Sigmoid colon (tissue), 6 donors: ENCODE measurements at regions not wholly inside any gene's neighbourhood (a gene's known extent, or its start where the extent isn't known, plus 50 kb on each side); places are given as distances from the start of the nearest gene placed in this dataset.

Source experiments
- DNase-seq: peaks from one replicate; pipeline ENCODE4 v3.0.0-alpha.2; 2019
- H3K27ac ChIP-seq, 4 donors: fragments of 200-600 bp; sonication (generic); one replicate each; pipeline ENCODE4 v1.5.1; 2016 to 2019; ENCODE audit warnings: mild to moderate bottlenecking in 1 of 4
- H3K27me3 ChIP-seq, 3 donors: fragments of 200-600 bp; sonication (generic); one replicate each; pipeline ENCODE4 v1.5.1; 2019; ENCODE audit warnings: mild to moderate bottlenecking in 1 of 3
- H3K36me3 ChIP-seq, 4 donors: fragments of 200-600 bp; sonication (generic); one replicate each; pipeline ENCODE4 v1.5.1; 2016 to 2019
- H3K4me1 ChIP-seq, 4 donors: fragments of 200-600 bp; sonication (generic); one replicate each; pipeline ENCODE4 v1.5.1; 2017 to 2019
- H3K4me3 ChIP-seq, 4 donors: fragments of 200-600 bp; sonication (generic); one replicate each; pipeline ENCODE4 v1.5.1; 2017 to 2019; ENCODE audit warnings: mild to moderate bottlenecking in 2 of 4, moderate library complexity in 1 of 4
- H3K9me3 ChIP-seq, 4 donors: fragments of 200-600 bp in 3 of 4; sonication (generic) in 3 of 4; one replicate each; pipeline versions ENCODE4 v1.5.1 to v1.6.1; 2013 to 2019
- EP300 ChIP-seq, 4 donors: sonication (generic); formaldehyde crosslinking; IDR thresholded peaks; one replicate each; pipeline ENCODE4 v1.6.1; 2017; ENCODE audit warnings: antibody characterized with exemption in 4 of 4
- POLR2A ChIP-seq, 2 donors: fragments of 450-650 bp; IDR thresholded peaks; one replicate each; pipeline ENCODE4 v1.6.1; 2016; ENCODE audit warnings: antibody characterized with exemption in 2 of 2, mild to moderate bottlenecking in 2 of 2, moderate library complexity in 2 of 2
- POLR2AphosphoS5 ChIP-seq, 4 donors: sonication (generic); formaldehyde crosslinking; IDR thresholded peaks; one replicate each; pipeline ENCODE4 v1.6.1; 2017; ENCODE audit warnings: antibody characterized with exemption in 4 of 4
- WGBS, 2 donors: extraction: QIAGEN DNeasy Blood & Tissue Kit; methylation state at CpG; one replicate each; pipeline ENCODE4 v1.1.7; 2013; 5-methylcytosine and 5-hydroxymethylcytosine counted together
- intact Hi-C: fragments of 100-400 bp; cut with DNase I; formaldehyde crosslinking; loops from one replicate; pipeline ENCODE4 v1.15.1; 2023
- TF ChIP-seq, protein P1 (sequence below), 4 experiments: fragments of 450-650 bp in 3 of 4; fragments of 200-600 bp in 1 of 4; IDR thresholded peaks; one replicate each; pipeline ENCODE4 v1.5.1; 2016 to 2019; ENCODE audit warnings: antibody characterized with exemption in 4 of 4, mild to moderate bottlenecking in 3 of 4, moderate library complexity in 2 of 4
- donor health status: healthy with polysubstance abuse.
- donor health status: healthy.

DNA sequence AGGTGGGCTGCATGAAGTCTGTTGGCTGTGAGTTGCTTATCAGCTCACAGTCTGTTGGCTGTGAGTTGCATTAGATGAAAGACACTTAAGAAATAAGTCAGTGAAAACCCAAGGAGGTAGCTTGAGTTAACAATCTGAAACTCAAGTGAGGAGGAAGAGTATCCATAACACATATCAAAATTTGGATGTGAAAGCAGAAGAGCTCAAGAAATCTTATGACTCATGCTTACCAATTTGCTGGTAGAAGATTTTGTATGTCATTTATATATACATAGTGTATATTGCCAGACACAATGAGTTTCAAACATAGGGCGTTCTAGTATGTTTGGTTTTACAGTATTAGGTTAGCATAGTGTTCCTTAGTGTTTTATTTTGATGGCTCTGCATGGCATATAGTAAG lies 107.4 kb downstream of the DDIT4L start:
- intact Hi-C loops = no loop called here
- Histone ChIP-seq H3K27me3 (no peaks in the 10 kb centered on the region), H3K9me3 (no peaks in the 10 kb centered on the region), H3K36me3 (no peaks in the 10 kb centered on the region), H3K27ac (no peak overlapping the region), H3K4me1 (no peaks in the 10 kb centered on the region), H3K4me3 (no peak overlapping the region)
- no peak for DNase-seq
- WGBS, 2 donors = 80 to 84% methylated on average over 1 of the region's 1 CpG
- TF ChIP-seq EP300 (IDR thresholded peaks at IDR 0.05) = no peak
- TF ChIP-seq POLR2A (IDR thresholded peaks at IDR 0.05) = no peak
- TF ChIP-seq, protein P1, sequence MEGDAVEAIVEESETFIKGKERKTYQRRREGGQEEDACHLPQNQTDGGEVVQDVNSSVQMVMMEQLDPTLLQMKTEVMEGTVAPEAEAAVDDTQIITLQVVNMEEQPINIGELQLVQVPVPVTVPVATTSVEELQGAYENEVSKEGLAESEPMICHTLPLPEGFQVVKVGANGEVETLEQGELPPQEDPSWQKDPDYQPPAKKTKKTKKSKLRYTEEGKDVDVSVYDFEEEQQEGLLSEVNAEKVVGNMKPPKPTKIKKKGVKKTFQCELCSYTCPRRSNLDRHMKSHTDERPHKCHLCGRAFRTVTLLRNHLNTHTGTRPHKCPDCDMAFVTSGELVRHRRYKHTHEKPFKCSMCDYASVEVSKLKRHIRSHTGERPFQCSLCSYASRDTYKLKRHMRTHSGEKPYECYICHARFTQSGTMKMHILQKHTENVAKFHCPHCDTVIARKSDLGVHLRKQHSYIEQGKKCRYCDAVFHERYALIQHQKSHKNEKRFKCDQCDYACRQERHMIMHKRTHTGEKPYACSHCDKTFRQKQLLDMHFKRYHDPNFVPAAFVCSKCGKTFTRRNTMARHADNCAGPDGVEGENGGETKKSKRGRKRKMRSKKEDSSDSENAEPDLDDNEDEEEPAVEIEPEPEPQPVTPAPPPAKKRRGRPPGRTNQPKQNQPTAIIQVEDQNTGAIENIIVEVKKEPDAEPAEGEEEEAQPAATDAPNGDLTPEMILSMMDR (IDR thresholded peaks at IDR 0.05) = no peak
- no peak for TF ChIP-seq POLR2AphosphoS5 (IDR thresholded peaks at IDR 0.05)

- H3K36me3 ChIP-seq = no peaks in the 10 kb centered on the region
- H3K27me3 ChIP-seq = no peaks in the 10 kb centered on the region
- TF ChIP-seq EP300 (IDR thresholded peaks at IDR 0.05) (no peak), POLR2A (IDR thresholded peaks at IDR 0.05) (no peak), POLR2AphosphoS5 (IDR thresholded peaks at IDR 0.05) (no peak)
- TF ChIP-seq, protein P1 (IDR thresholded peaks at IDR 0.05) = no peak
- H3K4me3 ChIP-seq = no peak overlapping the region
- H3K27ac ChIP-seq = no peak overlapping the region
- no peak for DNase-seq
- no peaks in the 10 kb centered on the region for H3K9me3 ChIP-seq
- WGBS, 2 donors = 73 to 79% methylated on average over 1 of the region's 1 CpG
- intact Hi-C loops = no loop called here
- H3K4me1 ChIP-seq = no peaks in the 10 kb centered on the region
Measured at GRCh38 chr4:100081491-100081890, 108.8 kb downstream of the DDIT4L start.

DNA sequence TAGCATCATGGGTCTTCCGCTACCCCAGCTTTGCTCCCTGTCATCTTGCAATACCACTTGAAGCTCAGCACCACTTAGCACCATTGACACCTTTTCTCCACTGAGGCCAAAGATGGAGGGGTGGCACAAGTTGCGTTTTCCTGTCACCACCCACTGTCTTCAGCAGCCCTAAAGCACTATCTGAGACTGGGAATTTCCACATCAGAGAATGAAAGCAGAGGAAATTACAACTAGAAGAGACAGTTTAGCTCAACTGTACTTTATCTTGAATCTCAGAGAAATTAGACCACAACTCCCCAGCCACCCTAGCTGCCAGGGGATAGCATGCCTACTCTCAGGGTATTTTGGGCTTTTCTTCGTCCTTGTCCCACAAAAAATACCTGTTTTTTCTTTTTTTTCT lies 111.0 kb downstream of the DDIT4L start:
- no peaks in the 10 kb centered on the region for H3K36me3 ChIP-seq
- no peaks in the 10 kb centered on the region for H3K9me3 ChIP-seq
- H3K27ac ChIP-seq = no peak overlapping the region
- no peak for TF ChIP-seq POLR2A (IDR thresholded peaks at IDR 0.05)
- no peak for TF ChIP-seq EP300 (IDR thresholded peaks at IDR 0.05)
- no peak for TF ChIP-seq POLR2AphosphoS5 (IDR thresholded peaks at IDR 0.05)
- TF ChIP-seq, protein P1 (IDR thresholded peaks at IDR 0.05) = no peak
- DNase-seq = no peak
- no peak overlapping the region for H3K4me3 ChIP-seq
- intact Hi-C loops = no loop called here
- WGBS, 2 donors = 78 to 83% methylated on average over 3 of the region's 3 CpGs
- H3K27me3 ChIP-seq = no peaks in the 10 kb centered on the region
- no peaks in the 10 kb centered on the region for H3K4me1 ChIP-seq

DNA sequence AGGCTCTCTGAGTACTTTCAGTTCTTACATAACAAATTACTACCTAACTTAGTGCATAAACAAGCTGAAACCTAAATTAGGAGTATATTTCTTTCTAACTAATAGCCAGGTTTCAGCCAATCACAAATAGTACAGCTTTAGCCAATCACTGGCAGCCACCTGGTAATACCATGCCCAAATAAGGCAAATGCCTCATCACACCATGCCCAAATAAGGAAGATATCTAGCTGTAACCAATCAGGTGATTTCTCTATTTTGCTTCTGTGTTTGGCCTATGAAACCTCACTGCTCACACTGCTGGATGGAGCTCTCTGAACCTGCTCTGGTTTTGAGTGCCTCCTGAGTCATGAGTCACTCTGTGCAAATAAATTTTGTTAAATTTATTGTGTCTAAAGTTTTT lies 113.5 kb downstream of the DDIT4L start:
- no peak overlapping the region for H3K4me3 ChIP-seq
- intact Hi-C loops = no loop called here
- DNase-seq = no peak
- H3K9me3 ChIP-seq = no peaks in the 10 kb centered on the region
- TF ChIP-seq EP300 (IDR thresholded peaks at IDR 0.05) (no peak), POLR2A (IDR thresholded peaks at IDR 0.05) (no peak), POLR2AphosphoS5 (IDR thresholded peaks at IDR 0.05) (no peak)
- TF ChIP-seq, protein P1 (IDR thresholded peaks at IDR 0.05) = no peak
- no peaks in the 10 kb centered on the region for H3K4me1 ChIP-seq
- no peak overlapping the region for H3K27ac ChIP-seq
- H3K27me3 ChIP-seq = no peaks in the 10 kb centered on the region
- H3K36me3 ChIP-seq = no peaks in the 10 kb centered on the region

DNA sequence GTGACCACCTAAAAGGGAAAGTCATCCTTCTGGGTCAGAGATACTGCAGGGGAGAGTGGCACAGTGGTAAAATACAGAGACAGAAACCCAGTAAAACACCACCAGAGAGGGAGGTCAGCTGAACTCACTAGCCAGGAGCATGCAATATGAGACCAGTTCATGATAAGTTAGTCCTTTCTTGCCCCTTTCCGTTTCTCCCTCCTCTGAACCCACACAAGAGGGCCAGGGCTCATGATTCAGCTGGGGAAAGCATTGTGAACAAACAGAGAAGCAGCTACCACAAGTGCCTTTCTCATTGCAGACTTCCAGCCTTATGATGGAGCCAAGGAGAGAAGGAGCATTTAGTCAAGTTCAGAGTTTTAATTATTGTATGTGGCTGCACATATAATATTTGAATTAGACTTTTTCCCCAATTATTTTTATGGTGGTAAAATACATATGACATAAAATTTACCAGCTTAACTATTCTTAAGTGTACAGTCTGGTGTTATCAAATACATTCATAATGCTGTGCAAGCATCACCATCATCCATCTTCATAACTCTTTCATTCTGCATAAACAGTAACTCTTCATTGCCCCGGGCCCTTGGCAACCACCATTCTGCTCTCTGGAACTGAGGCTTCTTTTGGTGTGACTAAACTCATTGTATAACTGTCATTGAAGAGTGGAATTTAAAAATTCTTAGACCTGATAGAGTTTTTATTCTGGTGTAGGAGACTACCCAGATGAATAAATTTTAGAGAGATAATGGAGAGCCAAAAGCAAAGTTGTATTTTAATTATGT lies 114.6 kb downstream of the DDIT4L start:
- H3K27ac ChIP-seq = no peak overlapping the region
- DNase-seq = no peak
- intact Hi-C loops = no loop called here
- WGBS, 2 donors = 73 to 91% methylated on average over 2 of the region's 2 CpGs
- no peaks in the 10 kb centered on the region for H3K27me3 ChIP-seq
- H3K36me3 ChIP-seq = no peaks in the 10 kb centered on the region
- no peaks in the 10 kb centered on the region for H3K4me1 ChIP-seq
- no peaks in the 10 kb centered on the region for H3K9me3 ChIP-seq
- no peak overlapping the region for H3K4me3 ChIP-seq
- TF ChIP-seq POLR2A (IDR thresholded peaks at IDR 0.05) (no peak), EP300 (IDR thresholded peaks at IDR 0.05) (no peak), POLR2AphosphoS5 (IDR thresholded peaks at IDR 0.05) (no peak)
- TF ChIP-seq, protein P1 (IDR thresholded peaks at IDR 0.05) = no peak
